Fibroblast of skin of right quadriceps (primary cell): ENCODE measurements at regions not wholly inside any gene's neighbourhood (a gene's known extent, or its start where the extent isn't known, plus 50 kb on each side); places are given as distances from the start of the nearest gene placed in this dataset.

Experiments
- DNase-seq: peaks from one replicate; pipeline ENCODE4 v3.0.0-alpha.2; 2013

GRCh38 chr2:206212673-206213513, 53.2 kb downstream of the EEF1B2 start:
- peak; percentile 84 for DNase-seq

GRCh38 chr2:206213514-206213845, 53.8 kb downstream of the EEF1B2 start:
- no peak for DNase-seq

GRCh38 chr2:206217166-206217565, 57.3 kb upstream of the ZDBF2 start:
- no peak for DNase-seq

DNA sequence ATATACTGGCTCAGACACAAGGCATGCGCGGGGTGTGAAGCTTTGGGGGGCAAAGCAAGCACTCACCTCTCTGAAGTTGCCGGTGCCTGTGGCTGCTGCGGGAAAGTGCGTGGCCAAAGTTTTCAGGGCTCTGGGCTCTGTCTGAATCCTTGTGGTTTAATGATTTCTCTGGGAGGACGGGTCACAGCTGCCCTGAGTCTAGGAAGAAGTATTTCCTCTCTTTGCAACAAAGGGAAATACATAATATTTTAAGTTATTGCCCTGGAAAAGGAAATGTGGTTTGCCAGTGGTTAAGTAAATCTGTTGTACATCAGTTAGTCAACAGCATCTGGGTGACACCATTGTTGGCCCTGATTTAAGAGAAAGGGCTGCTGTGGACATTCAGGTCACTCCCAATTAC, 56.7 kb upstream of the ZDBF2 start:
- peak; percentile 12 for DNase-seq

GRCh38 chr2:206218156-206218555, 56.3 kb upstream of the ZDBF2 start:
- no peak for DNase-seq

- no peak for DNase-seq
Measured at GRCh38 chr2:206218796-206219499, 55.5 kb upstream of the ZDBF2 start.

DNA sequence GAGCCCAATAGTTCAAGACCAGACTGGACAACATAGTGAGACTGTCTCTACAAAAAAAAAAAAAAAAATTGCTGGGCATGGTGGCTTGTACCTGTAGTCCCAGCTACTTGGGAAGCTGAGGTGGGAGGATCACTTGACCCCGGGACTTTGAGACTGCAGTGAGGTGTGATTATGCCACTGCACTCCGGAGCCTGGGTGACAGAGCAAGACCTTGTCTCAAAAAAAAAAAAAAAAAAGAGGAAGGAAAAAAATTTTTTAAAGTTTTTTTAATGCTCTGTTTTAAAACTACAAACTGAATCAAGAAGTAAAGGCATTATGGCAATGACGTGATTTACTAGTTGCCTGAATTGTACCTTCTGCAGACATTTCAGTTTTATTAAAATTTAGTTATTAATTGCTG, 54.5 kb upstream of the ZDBF2 start:
- no peak for DNase-seq

DNA sequence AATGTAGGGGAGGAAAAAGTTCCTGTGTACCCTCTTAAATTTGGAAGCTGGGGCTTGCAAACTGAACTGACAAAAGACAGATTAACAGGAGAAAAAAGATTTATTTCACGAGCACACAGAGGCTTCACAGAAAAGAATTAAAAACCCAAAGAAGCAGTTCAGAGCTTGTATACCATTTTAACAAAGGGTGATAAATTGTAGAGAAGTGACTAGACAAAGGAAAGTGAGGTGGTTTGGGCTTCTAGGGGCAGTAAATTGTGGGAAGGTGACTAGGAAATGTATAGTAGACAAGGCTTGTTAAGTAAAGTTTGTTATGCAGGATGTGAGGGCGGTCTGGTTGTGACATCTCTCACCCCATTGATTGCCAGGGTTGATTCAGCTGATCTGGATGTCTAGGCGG, 53.5 kb upstream of the ZDBF2 start:
- DNase-seq: no peak
